ENCODE measurements at regions not wholly inside any gene's neighbourhood (a gene's known extent, or its start where the extent isn't known, plus 50 kb on each side); places are given as distances from the start of the nearest gene placed in this dataset.

- no peak for TF ChIP-seq POLR2A (IDR thresholded peaks at IDR 0.05)
- TF ChIP-seq, protein P1, sequence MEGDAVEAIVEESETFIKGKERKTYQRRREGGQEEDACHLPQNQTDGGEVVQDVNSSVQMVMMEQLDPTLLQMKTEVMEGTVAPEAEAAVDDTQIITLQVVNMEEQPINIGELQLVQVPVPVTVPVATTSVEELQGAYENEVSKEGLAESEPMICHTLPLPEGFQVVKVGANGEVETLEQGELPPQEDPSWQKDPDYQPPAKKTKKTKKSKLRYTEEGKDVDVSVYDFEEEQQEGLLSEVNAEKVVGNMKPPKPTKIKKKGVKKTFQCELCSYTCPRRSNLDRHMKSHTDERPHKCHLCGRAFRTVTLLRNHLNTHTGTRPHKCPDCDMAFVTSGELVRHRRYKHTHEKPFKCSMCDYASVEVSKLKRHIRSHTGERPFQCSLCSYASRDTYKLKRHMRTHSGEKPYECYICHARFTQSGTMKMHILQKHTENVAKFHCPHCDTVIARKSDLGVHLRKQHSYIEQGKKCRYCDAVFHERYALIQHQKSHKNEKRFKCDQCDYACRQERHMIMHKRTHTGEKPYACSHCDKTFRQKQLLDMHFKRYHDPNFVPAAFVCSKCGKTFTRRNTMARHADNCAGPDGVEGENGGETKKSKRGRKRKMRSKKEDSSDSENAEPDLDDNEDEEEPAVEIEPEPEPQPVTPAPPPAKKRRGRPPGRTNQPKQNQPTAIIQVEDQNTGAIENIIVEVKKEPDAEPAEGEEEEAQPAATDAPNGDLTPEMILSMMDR (IDR thresholded peaks at IDR 0.05): no peak
- TF ChIP-seq POLR2AphosphoS5 (IDR thresholded peaks at IDR 0.05): no peak
These were observed 100.9 kb upstream of the CDIN1 start for GRCh38 chr15:36478561-36478960.
